GM19452 (cell line): ENCODE measurements at regions not wholly inside any gene's neighbourhood (a gene's known extent, or its start where the extent isn't known, plus 50 kb on each side); places are given as distances from the start of the nearest gene placed in this dataset.
"Not testable (repeated sequence)": the region's sequence is repeated elsewhere in the genome, so short reads cannot be mapped to it uniquely, and the experiment has no call there.

ENCODE experiments used
- ATAC-seq: cut with Tn5 transposase; IDR thresholded peaks from one replicate; pipeline ENCODE4 v1.9.1; 2021; ENCODE audit not compliant: unreplicated experiment

- no peak for ATAC-seq
Observed at GRCh38 chr4:133597251-133597650, 448.2 kb downstream of the PCDH10 start.

GRCh38 chr4:133596459-133596858, 447.4 kb downstream of the PCDH10 start:
- no peak for ATAC-seq

- no peak for ATAC-seq
Observed at GRCh38 chr4:133594390-133595207, 445.5 kb downstream of the PCDH10 start.

- no peak for ATAC-seq
Observed at GRCh38 chr4:133593764-133594163, 444.7 kb downstream of the PCDH10 start.

GRCh38 chr4:133592591-133592990, 443.5 kb downstream of the PCDH10 start:
- no peak for ATAC-seq

GRCh38 chr4:133592106-133592505, 443.0 kb downstream of the PCDH10 start:
- ATAC-seq = no peak

GRCh38 chr4:133588306-133588705, 439.2 kb downstream of the PCDH10 start:
- no peak for ATAC-seq

- no peak for ATAC-seq
Observed at GRCh38 chr4:133585323-133585722, 436.2 kb downstream of the PCDH10 start.

- no peak for ATAC-seq
Observed at GRCh38 chr4:133584714-133585113, 435.6 kb downstream of the PCDH10 start.

- no peak for ATAC-seq
Observed at GRCh38 chr4:133581996-133582619, 433.0 kb downstream of the PCDH10 start.

GRCh38 chr4:133574248-133574647, 425.2 kb downstream of the PCDH10 start:
- ATAC-seq = no peak

- no peak for ATAC-seq
Observed at GRCh38 chr4:133565379-133565778, 416.3 kb downstream of the PCDH10 start.

- ATAC-seq = no peak
Observed at GRCh38 chr4:133559987-133560386, 410.9 kb downstream of the PCDH10 start.

GRCh38 chr4:133555671-133556070, 406.6 kb downstream of the PCDH10 start:
- ATAC-seq = no peak

GRCh38 chr4:133550436-133550835, 401.3 kb downstream of the PCDH10 start:
- ATAC-seq = no peak

- no peak for ATAC-seq
Observed at GRCh38 chr4:133544097-133544496, 395.0 kb downstream of the PCDH10 start.

- no peak for ATAC-seq
Observed at GRCh38 chr4:133537780-133538281, 388.7 kb downstream of the PCDH10 start.

- ATAC-seq = not testable (repeated sequence)
Observed at GRCh38 chr4:133534224-133534623, 385.1 kb downstream of the PCDH10 start.

GRCh38 chr4:133524369-133524768, 375.3 kb downstream of the PCDH10 start:
- ATAC-seq = no peak

- ATAC-seq = no peak
Observed at GRCh38 chr4:133513901-133514300, 364.8 kb downstream of the PCDH10 start.

- ATAC-seq = no peak
Observed at GRCh38 chr4:133498149-133498548, 349.1 kb downstream of the PCDH10 start.

- ATAC-seq = no peak
Observed at GRCh38 chr4:133493776-133494175, 344.7 kb downstream of the PCDH10 start.
